GM18868 (cell line): ENCODE measurements at regions not wholly inside any gene's neighbourhood (a gene's known extent, or its start where the extent isn't known, plus 50 kb on each side); places are given as distances from the start of the nearest gene placed in this dataset.
"Not testable (repeated sequence)": the region's sequence is repeated elsewhere in the genome, so short reads cannot be mapped to it uniquely, and the experiment has no call there.

Experiments
- ATAC-seq: cut with Tn5 transposase; IDR thresholded peaks from one replicate; pipeline ENCODE4 v1.9.1; 2021; ENCODE audit warnings: mild to moderate bottlenecking, moderate library complexity; ENCODE audit not compliant: unreplicated experiment

GRCh38 chr18:22691946-22692710 is 241.0 kb upstream of the RBBP8 start:
- ATAC-seq: no peak

- no peak for ATAC-seq
Observed at GRCh38 chr18:22694954-22695353, 238.2 kb upstream of the RBBP8 start.

GRCh38 chr18:22695674-22696073 is 237.5 kb upstream of the RBBP8 start:
- no peak for ATAC-seq

GRCh38 chr18:22697561-22697960 is 235.6 kb upstream of the RBBP8 start:
- no peak for ATAC-seq

GRCh38 chr18:22698711-22699110 is 234.4 kb upstream of the RBBP8 start:
- no peak for ATAC-seq

- ATAC-seq: no peak
Observed at GRCh38 chr18:22699629-22700028, 233.5 kb upstream of the RBBP8 start.

GRCh38 chr18:22700920-22701319 is 232.2 kb upstream of the RBBP8 start:
- ATAC-seq: no peak

- ATAC-seq: no peak
Observed at GRCh38 chr18:22701326-22701725, 231.8 kb upstream of the RBBP8 start.

- no peak for ATAC-seq
Observed at GRCh38 chr18:22701795-22702194, 231.3 kb upstream of the RBBP8 start.

- ATAC-seq: no peak
Observed at GRCh38 chr18:22702806-22703205, 230.3 kb upstream of the RBBP8 start.

- ATAC-seq: peak; percentile 78
Observed at GRCh38 chr18:22703883-22704585, 229.1 kb upstream of the RBBP8 start.

- ATAC-seq: no peak
Observed at GRCh38 chr18:22704586-22704918, 228.6 kb upstream of the RBBP8 start.

- no peak for ATAC-seq
Observed at GRCh38 chr18:22705328-22705727, 227.8 kb upstream of the RBBP8 start.

- not testable (repeated sequence) for ATAC-seq
Observed at GRCh38 chr18:22706025-22706424, 227.1 kb upstream of the RBBP8 start.

- peak; percentile 50 for ATAC-seq
Observed at GRCh38 chr18:22709288-22710060, 223.7 kb upstream of the RBBP8 start.

GRCh38 chr18:22710673-22711191 is 222.4 kb upstream of the RBBP8 start:
- ATAC-seq: no peak

- no peak for ATAC-seq
Observed at GRCh38 chr18:22711192-22711685, 221.9 kb upstream of the RBBP8 start.

GRCh38 chr18:22713511-22713910 is 219.6 kb upstream of the RBBP8 start:
- no peak for ATAC-seq

GRCh38 chr18:22717536-22717935 is 215.6 kb upstream of the RBBP8 start:
- not testable (repeated sequence) for ATAC-seq

- ATAC-seq: no peak
Observed at GRCh38 chr18:22723221-22723620, 209.9 kb upstream of the RBBP8 start.

- ATAC-seq: no peak
Observed at GRCh38 chr18:22723773-22724172, 209.4 kb upstream of the RBBP8 start.
